Heart right ventricle (tissue), 16 donors: ENCODE measurements at regions not wholly inside any gene's neighbourhood (a gene's known extent, or its start where the extent isn't known, plus 50 kb on each side); places are given as distances from the start of the nearest gene placed in this dataset.

Experiments
- ATAC-seq, 8 donors: fragments of 200-7000 bp; cut with Tn5 transposase; one replicate each; pipeline ENCODE4 v1.9.1; 2020; ENCODE audit warnings: mild to moderate bottlenecking in 8 of 8, moderate library complexity in 8 of 8, moderate number of reproducible peaks in 1 of 8
- DNase-seq, 2 donors: peaks; one replicate each; pipeline ENCODE4 v3.0.0-alpha.2; 2020
- H3K27ac ChIP-seq, 10 donors: fragments of 200-600 bp; sonication (generic) in 2 of 10; one replicate each; pipeline versions ENCODE4 v1.5.0 to v1.8.0; 2020 to 2022; ENCODE audit warnings: mild to moderate bottlenecking in 3 of 10
- H3K27me3 ChIP-seq, 7 donors: fragments of 200-600 bp; one replicate each; pipeline ENCODE4 v1.8.0; 2021 to 2022; ENCODE audit warnings: mild to moderate bottlenecking in 2 of 7
- H3K36me3 ChIP-seq, 9 donors: fragments of 200-600 bp; sonication (generic) in 1 of 9; one replicate each; pipeline versions ENCODE4 v1.5.0 to v1.8.0; 2020 to 2022; ENCODE audit warnings: mild to moderate bottlenecking in 2 of 9
- H3K4me1 ChIP-seq, 9 donors: fragments of 200-600 bp; sonication (generic) in 1 of 9; one replicate each; pipeline versions ENCODE4 v1.5.0 to v1.8.0; 2020 to 2022; ENCODE audit warnings: mild to moderate bottlenecking in 4 of 9
- H3K4me3 ChIP-seq, 10 donors: fragments of 200-600 bp; sonication (generic) in 2 of 10; one replicate each; pipeline versions ENCODE4 v1.5.0 to v1.8.0; 2020 to 2022; ENCODE audit warnings: mild to moderate bottlenecking in 7 of 10, moderate library complexity in 2 of 10
- H3K9me3 ChIP-seq, 11 donors: fragments of 200-600 bp in 10 of 11; sonication (generic) in 2 of 11; one replicate each; pipeline versions ENCODE4 v1.5.0 to v1.8.0; 2013 to 2022; ENCODE audit warnings: mild to moderate bottlenecking in 2 of 11, control low read depth in 1 of 11, moderate library complexity in 1 of 11
- WGBS, 2 donors: extraction: QIAGEN DNeasy Blood & Tissue Kit; methylation state at CpG; one replicate each; pipeline ENCODE4 v1.1.7; 2013; ENCODE audit warnings: inconsistent platforms in 1 of 2; 5-methylcytosine and 5-hydroxymethylcytosine counted together
- intact Hi-C, 10 donors: fragments of 100-400 bp; cut with DNase I; formaldehyde crosslinking; loops; one replicate each; pipeline versions ENCODE4 v1.11.1 to v1.14.2; 2022
- TF ChIP-seq, protein P1 (sequence below), 9 donors: fragments of 200-600 bp; sonication (generic) in 2 of 9; IDR thresholded peaks; one replicate each; pipeline versions ENCODE4 v1.5.0 to v1.8.0; 2021 to 2022; ENCODE audit warnings: antibody characterized with exemption in 9 of 9, mild to moderate bottlenecking in 5 of 9, moderate library complexity in 1 of 9
- donor health status: Arrhythmogenic right ventricular cardiomyopathy.
- donor health status: ischemic (EF 13 %, LVEDD 7.1; RV severe dilation, severe dysfunction).
- donor health status: healthy with polysubstance abuse.
- donor health status: DM: no; HTN: yes; CAD: no.
- donor health status: DM: no; HTN: no; CAD: no.
- donor health status: ischemic (EF 25% LVEDD 6.9; RV normal size, moderate dysfunction).
- donor health status: ischemic (EF 25% LVEDD 5.7; RV mildly dilated, moderate dysfunction).
- donor health status: healthy.
- donor health status: DM: yes; HTN: yes; CAD: no.
- donor health status: Ischemic cardiomyopathy.
- donor health status: ischemic (EF 35%, LVEDD 5.7; RV mildly dilated, moderate dysfunction).
- donor health status: nonischemic (EF 11% LVEDD 7.7; RV severe dilation, severe dysfunction).
- donor health status: DM: yes; HTN: yes; CAD: no.
- donor health status: PGD.
- donor health status: ischemic (EF 29% LVEDD 5.4; RV normal size, mild dysfunction).
- donor health status: nonischemic (EF 23%, LVEDD 6.1; RV moderate dilation, normal function).

GRCh38 chr18:1676387-1676786 is 771.7 kb downstream of the ADCYAP1 start:
- TF ChIP-seq, protein P1, sequence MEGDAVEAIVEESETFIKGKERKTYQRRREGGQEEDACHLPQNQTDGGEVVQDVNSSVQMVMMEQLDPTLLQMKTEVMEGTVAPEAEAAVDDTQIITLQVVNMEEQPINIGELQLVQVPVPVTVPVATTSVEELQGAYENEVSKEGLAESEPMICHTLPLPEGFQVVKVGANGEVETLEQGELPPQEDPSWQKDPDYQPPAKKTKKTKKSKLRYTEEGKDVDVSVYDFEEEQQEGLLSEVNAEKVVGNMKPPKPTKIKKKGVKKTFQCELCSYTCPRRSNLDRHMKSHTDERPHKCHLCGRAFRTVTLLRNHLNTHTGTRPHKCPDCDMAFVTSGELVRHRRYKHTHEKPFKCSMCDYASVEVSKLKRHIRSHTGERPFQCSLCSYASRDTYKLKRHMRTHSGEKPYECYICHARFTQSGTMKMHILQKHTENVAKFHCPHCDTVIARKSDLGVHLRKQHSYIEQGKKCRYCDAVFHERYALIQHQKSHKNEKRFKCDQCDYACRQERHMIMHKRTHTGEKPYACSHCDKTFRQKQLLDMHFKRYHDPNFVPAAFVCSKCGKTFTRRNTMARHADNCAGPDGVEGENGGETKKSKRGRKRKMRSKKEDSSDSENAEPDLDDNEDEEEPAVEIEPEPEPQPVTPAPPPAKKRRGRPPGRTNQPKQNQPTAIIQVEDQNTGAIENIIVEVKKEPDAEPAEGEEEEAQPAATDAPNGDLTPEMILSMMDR (IDR thresholded peaks at IDR 0.05) = no peak
- DNase-seq (no peak), ATAC-seq (no peak)
- H3K4me3 ChIP-seq = no peak overlapping the region
- WGBS, 2 donors = 87 to 90% methylated on average over 3 of the region's 3 CpGs
- H3K4me1 ChIP-seq = no peaks in the 10 kb centered on the region
- H3K27ac ChIP-seq = no peak overlapping the region
- H3K27me3 ChIP-seq = no peaks in the 10 kb centered on the region
- H3K9me3 ChIP-seq = peaks cover 0 to 20% (median 9%) of the 10 kb centered on the region in 11 donors
- intact Hi-C loops = no loop called here
- peaks cover 0 to 6% (median 0%) of the 10 kb centered on the region in 9 donors for H3K36me3 ChIP-seq

GRCh38 chr18:1680108-1680507 is 775.4 kb downstream of the ADCYAP1 start:
- intact Hi-C loops = no loop called here
- WGBS, 2 donors = 89 to 95% methylated on average over 1 of the region's 1 CpG
- H3K27me3 ChIP-seq = no peaks in the 10 kb centered on the region

GRCh38 chr18:1691863-1692262 is 787.2 kb downstream of the ADCYAP1 start:
- TF ChIP-seq, protein P1 (IDR thresholded peaks at IDR 0.05) = no peak
- 68 to 80% methylated on average over 2 of the region's 2 CpGs for WGBS, 2 donors

More at GRCh38 chr18:1680108-1680507, 775.4 kb downstream of the ADCYAP1 start:
- Histone ChIP-seq H3K4me3 (no peak overlapping the region), H3K9me3 (no peaks in the 10 kb centered on the region), H3K36me3 (peaks cover 0 to 6% (median 0%) of the 10 kb centered on the region in 9 donors), H3K4me1 (no peaks in the 10 kb centered on the region), H3K27ac (no peak overlapping the region)
- ATAC-seq = no peak
- TF ChIP-seq, protein P1 (IDR thresholded peaks at IDR 0.05) = no peak
- DNase-seq = no peak

GRCh38 chr18:1708006-1708405 is 803.3 kb downstream of the ADCYAP1 start:
- TF ChIP-seq, protein P1 (IDR thresholded peaks at IDR 0.05) = no peak
- DNase-seq (no peak), ATAC-seq (no peak)
- 73 to 87% methylated on average over 2 of the region's 2 CpGs for WGBS, 2 donors
- Histone ChIP-seq H3K27me3 (no peaks in the 10 kb centered on the region), H3K36me3 (no peaks in the 10 kb centered on the region), H3K9me3 (peaks cover 0 to 4% (median 0%) of the 10 kb centered on the region in 11 donors), H3K4me3 (no peak overlapping the region), H3K27ac (no peak overlapping the region), H3K4me1 (no peaks in the 10 kb centered on the region)
- intact Hi-C loops = no loop called here

More at GRCh38 chr18:1691863-1692262, 787.2 kb downstream of the ADCYAP1 start:
- intact Hi-C loops = no loop called here
- H3K4me1 ChIP-seq = no peaks in the 10 kb centered on the region
- H3K4me3 ChIP-seq = no peak overlapping the region
- DNase-seq = no peak
- ATAC-seq = no peak
- H3K36me3 ChIP-seq = no peaks in the 10 kb centered on the region
- H3K9me3 ChIP-seq = peaks cover 0 to 9% (median 0%) of the 10 kb centered on the region in 11 donors
- no peaks in the 10 kb centered on the region for H3K27me3 ChIP-seq
- H3K27ac ChIP-seq = no peak overlapping the region
